Smooth muscle cell (in vitro differentiated cells): ENCODE measurements at regions not wholly inside any gene's neighbourhood (a gene's known extent, or its start where the extent isn't known, plus 50 kb on each side); places are given as distances from the start of the nearest gene placed in this dataset.

Source experiments
- DNase-seq: peaks from one replicate; lab custom pipeline; 2025; ENCODE audit not compliant: unreplicated experiment; lab: John Stamatoyannopoulos, UW
- H2AFZ ChIP-seq: fragments of 200-600 bp; sonication (generic); 2 replicates; pipeline ENCODE4 v1.6.0; 2016; ENCODE audit warnings: antibody characterized with exemption, low read depth, mild to moderate bottlenecking
- H3F3A ChIP-seq: fragments of 200-600 bp; sonication (generic); 2 replicates; pipeline ENCODE4 v1.6.0; 2017; ENCODE audit warnings: antibody characterized with exemption, low read depth
- H3K27ac ChIP-seq: fragments of 200-600 bp; sonication (generic); 2 replicates; pipeline ENCODE4 v1.5.1; 2016; ENCODE audit warnings: low read depth, mild to moderate bottlenecking
- H3K27me3 ChIP-seq: fragments of 200-600 bp; sonication (generic); 2 replicates; pipeline ENCODE4 v1.6.1; 2016; ENCODE audit warnings: low read depth, mild to moderate bottlenecking
- H3K36me3 ChIP-seq: fragments of 200-600 bp; sonication (generic); 2 replicates; pipeline ENCODE4 v1.5.1; 2016; ENCODE audit warnings: low read depth
- H3K4me1 ChIP-seq: fragments of 200-600 bp; sonication (generic); 2 replicates; pipeline ENCODE4 v1.5.1; 2016; ENCODE audit warnings: low read depth
- H3K4me2 ChIP-seq: fragments of 200-600 bp; sonication (generic); 2 replicates; pipeline ENCODE4 v1.6.0; 2016; ENCODE audit warnings: mild to moderate bottlenecking
- H3K4me3 ChIP-seq: fragments of 200-600 bp; sonication (generic); 2 replicates; pipeline ENCODE4 v1.5.1; 2016; ENCODE audit warnings: mild to moderate bottlenecking
- H3K79me2 ChIP-seq: fragments of 200-600 bp; sonication (generic); 2 replicates; pipeline ENCODE4 v1.6.0; 2016; ENCODE audit warnings: low read depth, mild to moderate bottlenecking
- H3K9ac ChIP-seq: fragments of 200-600 bp; sonication (generic); 2 replicates; pipeline ENCODE4 v1.6.0; 2016; ENCODE audit warnings: low read depth
- H3K9me3 ChIP-seq: fragments of 200-600 bp; sonication (generic); replicated peaks from 2 replicates; pipeline ENCODE4 v1.5.1; 2016; ENCODE audit warnings: low read depth
- H4K20me1 ChIP-seq: fragments of 200-600 bp; sonication (generic); 2 replicates; pipeline ENCODE4 v1.6.0; 2016; ENCODE audit warnings: low read depth
- whole genome bisulfite sequencing: methylation state at CpG from one replicate; pipeline ENCODE4 v1.1.7; 2016; ENCODE audit warnings: low lambda C conversion rate; 5-methylcytosine and 5-hydroxymethylcytosine counted together
- TF ChIP-seq, protein P1 (sequence below): fragments of 200-600 bp; sonication (generic); IDR thresholded peaks from 2 replicates; pipeline ENCODE4 v1.5.1; 2017; ENCODE audit warnings: borderline replicate concordance, mild to moderate bottlenecking, antibody characterized with exemption; ENCODE audit not compliant: insufficient read depth, poor library complexity, severe bottlenecking

DNA sequence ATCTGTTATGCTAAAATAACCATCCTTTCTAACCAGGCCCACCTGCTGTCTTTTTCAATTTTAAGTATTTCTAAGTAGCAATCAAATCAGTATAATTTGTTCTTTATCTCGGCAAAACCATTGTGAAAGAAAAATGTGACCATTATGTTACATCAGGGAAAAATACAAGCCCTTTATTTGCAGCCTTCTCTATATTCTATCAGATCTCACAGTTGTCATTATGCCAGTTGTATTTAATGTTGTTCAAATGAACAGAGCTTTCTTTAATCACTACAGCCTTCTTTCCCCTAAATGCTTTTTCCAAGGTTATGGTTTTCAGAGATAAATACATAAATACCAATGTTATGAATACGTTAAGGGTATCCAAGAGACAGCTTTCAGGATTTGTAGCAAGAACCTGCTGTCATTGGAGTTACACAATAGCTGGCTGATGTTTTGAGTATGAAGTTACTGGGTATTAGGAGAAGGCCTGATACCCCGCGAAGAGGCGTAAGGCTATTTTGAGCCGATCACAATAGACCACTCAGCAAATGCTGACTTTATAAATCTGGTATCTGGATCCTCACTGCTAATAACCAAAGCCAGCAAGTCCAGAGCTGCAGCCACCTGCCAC, 406.3 kb downstream of the CADM1 start:
- WGBS, result 74% methylated on average over 6 of the region's 6 CpGs
- Histone ChIP-seq H3F3A (no peaks in the 10 kb centered on the region), H3K9ac (no peak overlapping the region), H2AFZ (no peak overlapping the region), H3K27ac (no peak overlapping the region), H3K4me2 (no peak overlapping the region), H3K4me1 (no peaks in the 10 kb centered on the region), H3K27me3 (peaks cover 10% of the 10 kb centered on the region), H3K9me3 (no peaks in the 10 kb centered on the region), H3K36me3 (no peaks in the 10 kb centered on the region), H3K4me3 (no peak overlapping the region), H3K79me2 (no peaks in the 10 kb centered on the region), H4K20me1 (no peaks in the 10 kb centered on the region)
- TF ChIP-seq, protein P1, sequence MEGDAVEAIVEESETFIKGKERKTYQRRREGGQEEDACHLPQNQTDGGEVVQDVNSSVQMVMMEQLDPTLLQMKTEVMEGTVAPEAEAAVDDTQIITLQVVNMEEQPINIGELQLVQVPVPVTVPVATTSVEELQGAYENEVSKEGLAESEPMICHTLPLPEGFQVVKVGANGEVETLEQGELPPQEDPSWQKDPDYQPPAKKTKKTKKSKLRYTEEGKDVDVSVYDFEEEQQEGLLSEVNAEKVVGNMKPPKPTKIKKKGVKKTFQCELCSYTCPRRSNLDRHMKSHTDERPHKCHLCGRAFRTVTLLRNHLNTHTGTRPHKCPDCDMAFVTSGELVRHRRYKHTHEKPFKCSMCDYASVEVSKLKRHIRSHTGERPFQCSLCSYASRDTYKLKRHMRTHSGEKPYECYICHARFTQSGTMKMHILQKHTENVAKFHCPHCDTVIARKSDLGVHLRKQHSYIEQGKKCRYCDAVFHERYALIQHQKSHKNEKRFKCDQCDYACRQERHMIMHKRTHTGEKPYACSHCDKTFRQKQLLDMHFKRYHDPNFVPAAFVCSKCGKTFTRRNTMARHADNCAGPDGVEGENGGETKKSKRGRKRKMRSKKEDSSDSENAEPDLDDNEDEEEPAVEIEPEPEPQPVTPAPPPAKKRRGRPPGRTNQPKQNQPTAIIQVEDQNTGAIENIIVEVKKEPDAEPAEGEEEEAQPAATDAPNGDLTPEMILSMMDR, result no peak
- no peak for DNase-seq

DNA sequence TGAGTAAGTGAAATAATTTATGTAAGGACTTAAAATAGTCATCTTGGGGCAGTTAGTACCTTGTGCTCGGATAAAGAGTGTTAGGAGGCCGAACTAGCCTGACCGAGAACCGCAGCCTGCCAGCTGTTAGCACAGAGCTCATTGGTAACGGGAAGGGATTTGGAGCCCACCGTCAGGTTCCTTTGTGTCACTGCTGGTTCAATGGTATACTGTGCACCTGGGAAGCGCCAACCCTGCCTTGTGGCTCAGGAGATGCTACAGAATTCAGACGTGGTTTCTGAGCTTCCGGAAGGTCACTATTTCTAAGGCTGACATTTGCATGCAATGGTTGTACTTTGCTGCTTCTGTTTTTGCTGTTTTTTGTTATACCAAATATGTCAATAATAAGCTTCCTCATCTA, 403.5 kb downstream of the CADM1 start:
- H3K36me3 ChIP-seq, result no peaks in the 10 kb centered on the region
- WGBS, result 93% methylated on average over 9 of the region's 9 CpGs
- H2AFZ ChIP-seq, result no peak overlapping the region
- H3K9ac ChIP-seq, result no peak overlapping the region
- H3K27me3 ChIP-seq, result peaks cover 20% of the 10 kb centered on the region
- no peaks in the 10 kb centered on the region for H4K20me1 ChIP-seq
- no peaks in the 10 kb centered on the region for H3K4me1 ChIP-seq
- no peak overlapping the region for H3K4me2 ChIP-seq
- no peaks in the 10 kb centered on the region for H3F3A ChIP-seq
- H3K9me3 ChIP-seq, result no peaks in the 10 kb centered on the region
- no peak for DNase-seq
- TF ChIP-seq, protein P1, result no peak
- no peaks in the 10 kb centered on the region for H3K79me2 ChIP-seq
- H3K4me3 ChIP-seq, result no peak overlapping the region
- H3K27ac ChIP-seq, result no peak overlapping the region

DNA sequence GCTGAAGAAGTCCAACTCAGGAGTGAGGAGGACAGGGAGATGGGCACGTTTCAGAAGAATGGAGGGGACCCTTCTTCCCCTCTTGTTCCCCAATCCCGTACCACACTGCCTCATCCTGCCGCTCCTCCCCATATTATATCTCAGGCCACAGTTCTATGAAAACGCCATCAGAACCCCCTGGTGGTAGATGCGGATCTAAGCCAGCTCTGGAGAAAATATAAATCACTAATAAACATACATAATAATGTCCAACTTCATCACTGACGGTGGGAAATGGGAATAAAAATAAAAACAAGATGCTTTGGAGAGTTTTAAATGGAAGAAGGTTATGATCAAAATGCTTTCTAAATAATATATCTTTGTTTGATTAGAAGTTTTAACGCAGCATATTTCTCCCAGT, 400.3 kb downstream of the CADM1 start:
- Histone ChIP-seq H3K36me3 (no peaks in the 10 kb centered on the region), H4K20me1 (no peaks in the 10 kb centered on the region), H3K4me3 (no peak overlapping the region), H3K27ac (no peak overlapping the region), H3K9me3 (no peaks in the 10 kb centered on the region), H3K9ac (no peak overlapping the region), H3K79me2 (no peaks in the 10 kb centered on the region), H3K4me1 (no peaks in the 10 kb centered on the region), H3F3A (no peaks in the 10 kb centered on the region), H3K4me2 (no peak overlapping the region), H3K27me3 (peaks cover 19% of the 10 kb centered on the region), H2AFZ (no peak overlapping the region)
- DNase-seq, result no peak
- TF ChIP-seq, protein P1, result no peak
- 82% methylated on average over 7 of the region's 7 CpGs for WGBS

DNA sequence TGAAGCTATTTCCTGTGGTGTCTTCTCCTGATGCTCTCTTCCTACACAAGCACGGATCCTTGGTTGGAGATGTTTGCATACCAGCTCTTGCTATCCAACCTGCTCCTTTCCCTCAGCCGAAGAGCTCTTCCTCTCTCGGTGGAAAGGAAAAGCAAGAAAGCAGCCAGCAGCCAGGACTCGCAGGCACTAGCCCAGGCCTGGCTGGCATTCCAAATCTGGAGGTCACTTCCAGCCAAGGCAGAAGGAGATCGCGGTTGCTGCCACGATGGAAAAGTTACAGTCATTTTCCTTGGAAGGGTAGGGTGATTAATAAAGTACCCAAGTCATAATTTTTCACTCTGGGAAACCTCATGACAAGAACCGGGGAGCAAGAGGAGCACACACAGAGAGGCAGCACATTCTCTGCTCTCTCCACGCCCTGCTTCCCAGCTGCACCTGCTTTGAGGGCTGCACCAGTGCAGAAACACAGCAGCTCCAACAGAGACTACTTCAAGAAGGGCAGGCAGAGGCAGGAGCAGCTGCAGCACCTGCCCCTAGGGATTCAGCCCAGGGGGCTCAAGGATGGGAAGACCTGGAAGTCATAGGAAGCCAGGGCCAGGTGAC, 399.3 kb downstream of the CADM1 start:
- Histone ChIP-seq H2AFZ (no peak overlapping the region), H3K9ac (no peak overlapping the region), H3K79me2 (no peaks in the 10 kb centered on the region), H3K9me3 (no peaks in the 10 kb centered on the region), H3K4me1 (no peaks in the 10 kb centered on the region), H3K27me3 (peaks cover 19% of the 10 kb centered on the region), H3K4me2 (no peak overlapping the region), H3K27ac (no peak overlapping the region), H3K36me3 (no peaks in the 10 kb centered on the region), H3K4me3 (no peak overlapping the region), H3F3A (no peaks in the 10 kb centered on the region), H4K20me1 (no peaks in the 10 kb centered on the region)
- TF ChIP-seq, protein P1, result no peak
- no peak for DNase-seq
- WGBS, result 93% methylated on average over 9 of the region's 9 CpGs
